GM12873 (cell line): ENCODE measurements at regions not wholly inside any gene's neighbourhood (a gene's known extent, or its start where the extent isn't known, plus 50 kb on each side); places are given as distances from the start of the nearest gene placed in this dataset.

Source experiments
- TF ChIP-seq, protein P1 (sequence below): IDR thresholded peaks from 2 replicates; pipeline ENCODE4 v1.5.1; 2012; ENCODE audit warnings: low read depth, mild to moderate bottlenecking, moderate library complexity, low read length, control low read depth; ENCODE audit not compliant: insufficient read depth; ENCODE audit errors: missing control alignments

- TF ChIP-seq, protein P1, sequence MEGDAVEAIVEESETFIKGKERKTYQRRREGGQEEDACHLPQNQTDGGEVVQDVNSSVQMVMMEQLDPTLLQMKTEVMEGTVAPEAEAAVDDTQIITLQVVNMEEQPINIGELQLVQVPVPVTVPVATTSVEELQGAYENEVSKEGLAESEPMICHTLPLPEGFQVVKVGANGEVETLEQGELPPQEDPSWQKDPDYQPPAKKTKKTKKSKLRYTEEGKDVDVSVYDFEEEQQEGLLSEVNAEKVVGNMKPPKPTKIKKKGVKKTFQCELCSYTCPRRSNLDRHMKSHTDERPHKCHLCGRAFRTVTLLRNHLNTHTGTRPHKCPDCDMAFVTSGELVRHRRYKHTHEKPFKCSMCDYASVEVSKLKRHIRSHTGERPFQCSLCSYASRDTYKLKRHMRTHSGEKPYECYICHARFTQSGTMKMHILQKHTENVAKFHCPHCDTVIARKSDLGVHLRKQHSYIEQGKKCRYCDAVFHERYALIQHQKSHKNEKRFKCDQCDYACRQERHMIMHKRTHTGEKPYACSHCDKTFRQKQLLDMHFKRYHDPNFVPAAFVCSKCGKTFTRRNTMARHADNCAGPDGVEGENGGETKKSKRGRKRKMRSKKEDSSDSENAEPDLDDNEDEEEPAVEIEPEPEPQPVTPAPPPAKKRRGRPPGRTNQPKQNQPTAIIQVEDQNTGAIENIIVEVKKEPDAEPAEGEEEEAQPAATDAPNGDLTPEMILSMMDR = no peak
Measured at GRCh38 chr21:20257052-20257740, 741.0 kb upstream of the NCAM2 start.

DNA sequence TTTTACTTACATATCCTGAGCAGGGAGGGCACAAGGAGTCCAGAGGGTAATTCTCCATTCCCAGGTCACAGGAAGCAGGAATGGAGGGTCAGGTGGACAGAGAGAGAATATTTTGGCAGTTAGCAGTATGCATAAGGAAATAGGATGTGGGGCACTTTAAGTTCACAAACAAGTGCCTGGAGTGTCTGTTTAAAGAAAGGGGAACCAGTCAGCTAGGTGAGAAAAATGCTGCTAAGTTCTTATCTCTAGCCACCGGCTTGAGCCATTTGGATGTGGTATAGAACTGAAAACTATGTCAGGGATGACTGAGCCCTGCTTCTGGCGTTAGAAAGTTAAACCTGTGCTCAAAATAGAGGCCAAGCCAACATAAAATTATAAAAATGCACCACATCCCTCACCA, 739.7 kb upstream of the NCAM2 start:
- TF ChIP-seq, protein P1 = no peak

DNA sequence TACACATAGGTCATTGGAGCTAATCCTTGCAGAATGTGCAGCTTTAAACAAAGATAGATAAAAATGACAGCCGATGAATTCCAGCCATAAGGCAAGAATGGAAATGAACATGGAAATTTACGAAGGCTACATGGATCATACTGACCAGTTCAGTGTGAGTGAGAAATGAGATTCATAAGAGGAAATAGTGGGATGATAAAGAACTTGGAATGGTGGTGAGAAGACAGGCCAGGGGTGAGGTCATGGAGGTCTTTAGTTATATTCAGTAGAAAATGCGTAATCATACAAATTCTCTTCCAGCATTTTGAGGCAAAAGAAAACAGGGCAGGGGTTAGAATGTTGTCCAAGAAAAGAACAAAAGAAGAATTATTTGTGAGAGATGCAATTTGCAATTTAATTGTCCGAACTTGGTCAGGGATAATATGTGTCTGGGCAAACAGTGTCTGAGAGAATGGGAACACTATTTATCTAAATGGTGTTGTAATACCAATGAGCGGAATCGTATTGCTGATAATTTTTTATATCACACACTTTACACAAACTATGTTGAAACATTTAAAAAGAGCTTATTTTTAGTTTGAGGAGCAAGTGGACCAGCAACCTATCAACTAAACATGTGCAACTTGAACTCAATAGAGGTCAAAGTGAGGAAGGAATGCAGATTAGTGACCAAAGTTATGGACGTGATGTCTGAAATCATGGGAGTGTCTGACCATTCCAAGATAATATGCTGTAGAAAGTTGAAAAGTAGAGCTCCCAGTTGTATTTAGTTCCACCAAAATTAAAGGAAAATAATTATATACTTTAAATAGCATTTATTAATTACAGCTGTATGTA, 739.0 kb upstream of the NCAM2 start:
- TF ChIP-seq, protein P1 = no peak

- TF ChIP-seq, protein P1 = no peak
Measured at GRCh38 chr21:20260124-20260523, 738.1 kb upstream of the NCAM2 start.

DNA sequence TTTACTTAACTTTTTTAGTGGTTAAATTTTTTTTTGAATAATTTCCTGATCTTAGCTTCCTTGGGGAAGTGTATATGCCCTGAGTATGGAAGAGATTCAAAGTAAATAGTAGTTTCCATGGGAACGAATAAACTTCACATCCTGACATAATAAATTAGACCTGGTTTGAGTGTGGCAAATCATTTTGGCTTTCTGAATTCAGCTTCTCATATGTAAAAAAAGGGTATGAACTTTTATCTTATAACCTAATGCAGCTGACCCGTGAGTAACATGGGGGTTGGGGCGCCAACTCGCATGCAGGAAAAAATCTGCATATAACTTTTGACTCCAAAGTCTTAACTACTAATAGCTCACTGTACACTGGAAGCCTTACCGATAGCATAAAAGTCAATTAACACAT, 736.8 kb upstream of the NCAM2 start:
- TF ChIP-seq, protein P1 = no peak

DNA sequence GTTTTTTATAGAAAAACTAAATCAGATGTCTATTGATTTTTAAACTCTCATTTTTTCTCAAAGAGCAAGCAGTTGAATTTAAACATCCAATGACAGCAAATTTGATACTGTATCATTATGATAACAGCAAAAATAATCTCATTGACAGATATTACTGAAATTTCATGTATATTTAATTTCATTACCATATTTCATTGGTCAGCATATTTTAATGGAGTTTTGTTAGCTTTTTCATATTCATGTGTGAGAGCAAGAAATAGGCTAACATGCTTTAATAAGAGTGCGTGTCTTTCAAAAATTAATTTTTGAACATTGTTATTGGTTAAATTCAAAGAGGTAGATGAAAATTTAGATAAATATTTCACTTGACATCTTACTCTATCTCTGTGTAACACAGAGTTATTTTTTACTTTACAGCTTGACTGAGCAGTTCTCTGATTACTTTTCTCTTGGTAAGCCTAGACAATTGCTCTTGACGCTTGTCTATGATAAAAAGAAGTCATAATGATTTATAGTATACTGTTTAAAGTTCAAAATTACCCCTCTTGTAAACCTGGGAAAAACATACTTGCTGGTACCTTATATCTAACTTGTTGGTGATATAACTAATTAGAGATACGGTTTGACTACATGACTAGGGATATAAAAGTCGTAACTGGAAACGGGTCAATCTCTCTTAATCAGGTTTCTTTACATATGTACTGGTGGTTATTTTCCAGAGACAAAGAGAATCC, 732.3 kb upstream of the NCAM2 start:
- TF ChIP-seq, protein P1 = no peak

GRCh38 chr21:20266441-20266710, 731.8 kb upstream of the NCAM2 start:
- TF ChIP-seq, protein P1 = no peak
